MM.1S (cell line): ENCODE measurements at regions not wholly inside any gene's neighbourhood (a gene's known extent, or its start where the extent isn't known, plus 50 kb on each side); places are given as distances from the start of the nearest gene placed in this dataset.
"Not testable (repeated sequence)": the region's sequence is repeated elsewhere in the genome, so short reads cannot be mapped to it uniquely, and the experiment has no call there.

Experiments
- CTCF ChIP-seq: fragments of 300-600 bp; sonication (generic); IDR thresholded peaks from 2 replicates; pipeline ENCODE4 v1.5.1; 2016; ENCODE audit warnings: antibody characterized with exemption, low read length, mixed read lengths
- EZH2 ChIP-seq: fragments of 300-600 bp; sonication (generic); optimal IDR thresholded peaks from 2 replicates; pipeline ENCODE3; 2017; ENCODE audit warnings: low read depth, mild to moderate bottlenecking, antibody characterized with exemption, low read length, mixed read lengths
- EZH2phosphoT487 ChIP-seq: fragments of 300-600 bp; sonication (generic); IDR thresholded peaks from 2 replicates; pipeline ENCODE4 v1.6.1; 2018; ENCODE audit warnings: antibody characterized with exemption, low read length

- not testable (repeated sequence) for TF ChIP-seq CTCF, EZH2phosphoT487, EZH2
Measured at GRCh38 chr2:91519359-91519758, 2827.9 kb downstream of the RPIA start.
